Ammon's horn (tissue), 1 donor: ENCODE measurements at regions not wholly inside any gene's neighbourhood (a gene's known extent, or its start where the extent isn't known, plus 50 kb on each side); places are given as distances from the start of the nearest gene placed in this dataset.
"Not testable (repeated sequence)": the region's sequence is repeated elsewhere in the genome, so short reads cannot be mapped to it uniquely, and the experiment has no call there.

Experiments
- DNase-seq: peaks from one replicate; pipeline ENCODE4 v3.0.0-alpha.2; 2016; ENCODE audit warnings: low spot score

DNA sequence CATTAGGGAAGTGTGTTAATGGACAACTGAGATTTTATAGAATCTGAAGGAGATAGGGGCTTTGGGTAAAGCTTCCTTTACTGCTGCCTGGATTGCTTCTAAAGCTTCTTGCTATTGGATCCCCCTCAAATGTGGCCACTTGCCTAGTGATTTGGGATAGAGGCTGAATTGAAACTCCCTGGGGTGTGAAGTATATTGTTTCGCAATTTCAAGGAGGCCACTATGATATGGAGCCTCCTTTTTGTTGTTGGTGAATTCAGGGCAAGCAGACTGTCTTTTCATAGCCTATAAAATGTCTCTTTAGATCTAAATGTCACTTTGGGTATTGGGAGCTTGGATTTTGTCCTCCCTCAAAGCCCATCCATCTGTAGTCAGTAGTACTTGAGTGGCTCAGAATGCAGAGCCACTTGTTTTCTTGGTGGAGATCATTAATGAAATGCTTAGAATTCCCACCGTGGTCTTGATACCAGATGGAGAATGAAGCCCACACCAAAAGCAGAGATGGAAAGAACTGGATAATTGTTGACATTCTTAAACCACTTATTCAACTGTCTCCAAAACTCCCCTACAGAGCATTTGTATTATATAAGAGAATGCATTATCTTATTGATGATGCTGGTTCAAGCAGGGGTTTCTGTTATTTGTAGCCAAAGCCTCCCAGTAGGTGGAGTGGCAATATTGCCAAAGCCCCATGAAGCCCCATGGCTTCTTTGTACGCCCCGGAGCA, 144.3 kb upstream of the KCNE2 start:
- no peak for DNase-seq

DNA sequence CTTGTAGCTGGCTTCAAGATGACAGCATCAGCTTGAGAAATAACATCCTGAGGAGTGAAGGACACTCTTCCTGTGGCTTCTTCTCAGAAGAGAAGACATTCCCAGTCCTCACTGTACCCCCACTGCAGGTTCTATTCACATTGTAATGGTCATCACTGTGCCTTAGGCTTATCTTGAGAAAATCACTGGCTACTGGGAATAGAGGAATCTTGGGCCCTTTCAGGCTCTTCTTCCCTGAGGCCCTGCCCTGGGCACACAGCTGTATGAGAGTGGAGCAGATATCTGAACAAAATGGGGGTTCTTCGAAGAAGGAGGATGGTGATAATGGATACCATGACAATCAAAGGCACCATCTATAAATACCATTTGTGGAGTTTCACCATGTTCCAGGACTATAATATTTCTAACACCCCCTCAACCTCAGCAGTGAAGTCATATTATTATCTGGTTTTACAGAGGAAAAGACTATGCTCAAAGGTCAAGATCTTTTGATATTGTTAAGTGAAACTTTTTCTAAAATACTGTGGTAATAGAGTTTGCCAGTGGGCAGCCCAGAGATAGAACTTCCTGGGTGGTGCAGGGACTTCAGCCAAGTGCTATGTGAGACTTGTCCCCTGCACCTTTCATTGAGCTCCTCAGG, 143.1 kb upstream of the KCNE2 start:
- no peak for DNase-seq

DNA sequence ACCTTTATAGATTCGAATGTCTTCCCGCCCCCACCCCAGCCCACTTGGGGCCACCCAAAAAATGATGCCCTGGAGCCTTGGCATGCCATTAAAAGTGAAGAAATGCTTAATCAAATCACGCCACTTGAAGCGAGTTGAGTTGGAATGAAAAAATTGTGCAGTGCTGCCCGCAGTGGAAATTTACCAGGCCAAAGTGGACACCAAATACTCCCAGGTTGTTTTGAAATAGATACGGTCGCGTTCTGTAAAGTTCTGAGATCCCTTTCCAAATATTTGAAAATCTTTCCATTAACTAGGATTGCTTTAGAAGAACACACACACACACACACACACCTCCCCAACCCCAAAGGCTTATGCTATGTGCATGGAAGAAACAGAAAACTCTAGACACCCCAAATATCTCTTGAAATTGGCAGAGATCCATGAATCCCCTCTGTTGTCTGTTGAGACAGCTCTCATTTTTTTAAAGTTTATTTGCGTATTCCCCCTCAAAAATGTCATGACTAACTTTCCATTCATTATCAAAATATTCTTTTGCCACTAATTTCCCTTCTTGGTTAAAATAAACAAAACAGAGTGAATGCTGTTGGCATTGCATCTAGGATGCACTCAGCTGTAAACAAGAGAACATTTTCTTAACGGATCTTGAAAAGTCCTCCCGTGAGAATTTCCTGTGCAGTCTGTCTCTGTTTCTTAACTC, 142.3 kb upstream of the KCNE2 start:
- DNase-seq = no peak

DNA sequence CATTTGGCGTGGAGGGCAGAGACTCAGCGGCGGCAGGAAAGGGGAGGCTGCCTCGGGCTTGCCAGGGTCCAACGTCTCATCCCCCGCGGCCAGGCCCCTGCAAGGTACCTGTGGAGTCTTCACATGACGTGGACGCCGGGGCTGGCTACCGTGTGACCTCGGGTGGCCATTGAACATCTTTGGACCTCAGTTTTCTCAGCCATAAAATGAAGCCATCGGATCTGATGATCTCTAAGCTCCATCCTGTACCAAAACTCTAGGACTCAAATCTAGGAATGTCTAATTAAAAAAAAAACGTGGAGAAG, 141.8 kb upstream of the KCNE2 start:
- DNase-seq = no peak

DNA sequence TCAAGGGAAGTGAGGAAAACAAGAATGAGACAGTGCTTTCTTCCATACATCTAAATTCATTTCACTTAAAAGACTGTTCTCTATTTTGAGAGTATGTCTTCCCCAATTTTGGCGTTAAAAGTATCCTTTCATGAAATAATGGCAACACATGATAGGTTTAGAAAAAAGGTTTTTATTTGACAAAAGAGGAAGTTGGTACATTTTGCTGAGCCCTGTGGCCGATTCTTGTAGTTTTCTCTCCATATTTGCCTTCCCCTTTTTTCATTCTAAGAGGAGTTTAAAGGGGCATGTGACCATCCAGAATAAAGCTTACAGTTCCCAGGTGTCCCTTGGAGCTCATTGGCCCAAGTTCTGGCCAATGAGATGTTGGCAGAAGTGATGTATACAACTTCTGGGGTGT, 140.4 kb upstream of the KCNE2 start:
- DNase-seq = no peak

DNA sequence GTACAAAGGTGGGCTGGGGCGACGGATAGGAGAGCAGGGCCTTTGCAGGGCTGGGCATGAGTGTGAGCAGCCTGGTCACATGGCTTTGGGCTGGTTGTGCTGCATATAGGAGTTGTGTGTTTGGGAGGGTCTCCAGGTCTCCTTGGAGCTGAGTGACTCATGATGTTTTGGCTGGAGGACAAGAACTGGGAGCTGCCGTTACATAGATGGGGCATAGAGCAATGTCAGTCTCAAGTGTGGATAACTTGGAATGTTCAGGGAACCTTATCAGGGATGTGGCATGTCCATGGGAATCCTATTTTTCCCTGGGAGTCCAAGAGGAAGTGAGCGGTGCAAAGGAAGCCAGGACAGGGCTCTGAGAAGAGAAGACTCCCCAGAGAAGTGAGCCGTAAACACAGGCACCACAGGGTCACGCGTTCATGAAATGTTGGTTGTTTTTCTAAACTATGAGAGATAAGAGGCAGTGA, 136.4 kb upstream of the KCNE2 start:
- DNase-seq = no peak

DNA sequence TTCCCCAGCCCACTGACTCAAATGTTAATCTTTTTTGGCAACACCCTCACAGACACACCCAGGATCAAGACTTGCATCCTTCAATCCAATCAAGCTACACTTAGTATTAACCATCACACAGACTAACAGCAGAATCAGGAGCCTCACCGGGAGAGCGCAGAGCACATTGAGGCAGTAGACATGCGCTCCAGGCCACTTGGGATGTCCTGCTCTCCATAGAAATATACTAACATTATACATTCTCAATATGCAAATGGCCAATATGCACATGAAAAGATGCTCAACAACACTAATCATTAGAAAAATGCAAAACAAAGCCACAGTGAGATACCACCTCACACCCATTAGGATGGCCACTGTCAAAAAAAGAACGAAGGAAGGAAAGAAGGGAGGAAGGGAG, 135.0 kb upstream of the KCNE2 start:
- no peak for DNase-seq

DNA sequence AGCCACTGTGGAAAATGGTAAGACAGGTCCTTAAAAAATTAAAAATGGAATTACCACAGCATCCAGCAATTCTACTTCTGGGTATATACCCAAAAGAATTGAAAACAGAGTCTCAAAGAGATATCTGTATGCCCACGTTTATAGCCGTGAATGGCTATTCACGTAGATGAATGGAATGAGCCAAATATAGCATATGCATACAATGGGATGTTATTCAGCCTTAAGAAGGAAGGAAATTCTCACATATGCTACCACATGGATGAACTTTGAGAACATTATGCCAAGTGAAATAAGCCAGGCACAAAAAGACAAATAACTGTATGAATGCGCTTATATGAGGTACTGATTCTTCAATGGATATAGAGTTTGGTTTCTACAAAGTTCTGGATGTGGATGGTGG, 134.5 kb upstream of the KCNE2 start:
- no peak for DNase-seq

DNA sequence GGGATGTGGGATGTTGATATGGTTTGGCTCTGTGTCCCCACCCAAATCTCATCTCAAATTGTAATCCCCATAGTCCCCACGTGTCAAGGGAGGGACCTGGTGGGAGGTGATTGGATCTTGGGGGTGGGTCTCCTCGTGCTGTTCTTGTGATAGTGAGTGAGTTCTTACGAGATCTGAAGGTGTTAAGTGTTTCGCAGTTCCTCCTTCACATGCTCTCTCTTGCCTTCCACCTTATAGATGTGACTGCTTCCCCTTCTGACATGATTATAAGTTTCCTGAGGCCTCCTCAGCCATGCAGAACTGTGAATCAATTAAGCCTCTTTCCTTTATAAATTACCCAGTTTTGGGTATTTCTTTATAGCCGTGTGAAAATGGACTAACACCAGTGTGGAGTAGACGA, 130.1 kb upstream of the KCNE2 start:
- not testable (repeated sequence) for DNase-seq

DNA sequence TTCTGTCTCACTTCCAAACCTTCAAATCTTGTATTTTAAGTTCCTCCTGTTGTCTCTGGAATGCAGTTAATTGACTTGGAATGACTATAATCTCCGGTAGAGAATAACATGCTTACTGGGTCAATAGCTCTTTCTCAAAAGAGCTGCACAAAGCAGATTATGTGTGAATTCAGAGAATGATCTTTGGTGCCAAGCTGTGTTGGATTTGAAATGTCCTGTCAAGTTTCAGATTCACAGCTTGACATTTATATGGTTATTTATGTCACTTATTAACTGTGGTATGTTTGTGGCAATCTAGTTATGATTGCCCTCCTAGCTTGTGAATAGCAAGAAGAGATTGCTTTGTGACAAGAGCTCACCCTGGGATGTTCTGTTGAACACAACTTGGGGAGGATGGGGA, 128.3 kb upstream of the KCNE2 start:
- DNase-seq = no peak

DNA sequence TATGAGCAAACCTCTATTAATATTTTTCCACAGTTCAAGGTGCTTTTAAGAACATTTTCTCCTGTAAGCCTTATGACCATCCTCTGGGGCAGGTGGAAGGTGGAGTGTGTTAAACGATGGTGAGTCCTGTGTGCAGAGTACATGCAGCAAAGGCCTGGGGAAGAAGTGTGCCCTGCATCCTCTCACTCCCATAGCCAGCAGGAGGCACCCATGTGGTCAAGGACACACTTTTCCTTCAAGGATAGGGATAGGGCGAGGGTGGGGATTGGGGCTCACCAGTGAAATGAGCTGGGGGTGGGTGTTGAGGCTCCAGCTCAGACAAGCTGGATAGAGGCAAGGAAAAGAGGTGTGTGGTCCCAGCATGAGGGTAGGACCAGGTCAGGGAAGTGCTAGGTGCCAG, 120.8 kb upstream of the KCNE2 start:
- no peak for DNase-seq

DNA sequence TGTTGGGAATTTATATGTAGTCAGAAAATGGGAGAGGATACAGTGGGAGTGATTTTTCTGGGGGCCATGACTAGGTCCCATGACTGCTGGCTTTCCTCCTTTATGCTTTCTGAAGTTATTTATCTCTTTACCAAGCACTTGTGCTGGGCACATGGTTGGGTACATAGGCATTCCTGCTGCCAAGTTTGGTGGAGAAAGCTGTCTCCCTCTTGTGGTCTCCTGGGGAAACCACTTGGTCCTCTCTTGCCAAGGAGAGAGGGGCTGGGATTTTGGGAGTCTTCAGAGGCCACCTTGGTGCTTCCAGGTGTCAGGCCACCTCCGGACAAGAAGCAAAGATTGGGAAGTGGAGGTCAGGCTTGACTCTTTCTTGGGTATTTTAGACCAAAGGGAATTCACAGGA, 120.2 kb upstream of the KCNE2 start:
- no peak for DNase-seq

DNA sequence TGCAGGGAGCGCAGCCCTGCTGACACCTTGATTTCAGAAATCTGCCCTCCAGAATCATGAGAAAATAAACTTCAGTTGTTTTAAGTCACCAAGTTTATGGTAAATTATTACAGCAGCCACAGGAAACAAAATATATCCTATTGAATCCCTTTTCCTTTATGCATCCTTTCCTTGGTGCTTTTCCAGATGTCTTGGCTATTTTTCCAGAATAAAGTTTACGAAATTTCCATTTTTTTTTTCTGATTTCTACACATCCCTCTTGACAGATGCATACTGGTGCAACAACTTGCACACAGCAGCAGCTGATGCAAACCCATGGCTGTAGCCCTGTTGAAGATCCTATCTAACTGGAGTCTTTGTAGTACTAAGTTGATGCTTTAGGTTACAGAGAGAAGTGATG, 111.1 kb upstream of the KCNE2 start:
- DNase-seq = no peak

DNA sequence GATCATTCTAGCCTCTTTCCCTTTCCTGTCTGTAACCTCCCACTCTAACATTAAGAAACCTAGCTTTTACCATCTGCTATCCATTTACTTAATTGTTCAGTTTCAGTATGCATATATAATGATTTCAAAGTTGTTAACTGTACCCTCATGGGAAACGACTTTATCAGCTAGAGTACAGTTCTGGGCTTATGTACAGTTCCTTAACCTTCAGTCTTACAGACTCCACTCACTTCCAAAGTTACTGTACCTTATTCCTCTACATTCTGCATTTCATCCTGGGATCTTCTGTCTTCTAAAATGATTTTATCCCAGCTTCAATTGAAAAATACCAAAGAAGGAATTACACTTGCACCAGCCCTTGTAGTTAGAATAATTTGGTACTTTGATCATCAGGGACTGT, 108.7 kb upstream of the KCNE2 start:
- no peak for DNase-seq

DNA sequence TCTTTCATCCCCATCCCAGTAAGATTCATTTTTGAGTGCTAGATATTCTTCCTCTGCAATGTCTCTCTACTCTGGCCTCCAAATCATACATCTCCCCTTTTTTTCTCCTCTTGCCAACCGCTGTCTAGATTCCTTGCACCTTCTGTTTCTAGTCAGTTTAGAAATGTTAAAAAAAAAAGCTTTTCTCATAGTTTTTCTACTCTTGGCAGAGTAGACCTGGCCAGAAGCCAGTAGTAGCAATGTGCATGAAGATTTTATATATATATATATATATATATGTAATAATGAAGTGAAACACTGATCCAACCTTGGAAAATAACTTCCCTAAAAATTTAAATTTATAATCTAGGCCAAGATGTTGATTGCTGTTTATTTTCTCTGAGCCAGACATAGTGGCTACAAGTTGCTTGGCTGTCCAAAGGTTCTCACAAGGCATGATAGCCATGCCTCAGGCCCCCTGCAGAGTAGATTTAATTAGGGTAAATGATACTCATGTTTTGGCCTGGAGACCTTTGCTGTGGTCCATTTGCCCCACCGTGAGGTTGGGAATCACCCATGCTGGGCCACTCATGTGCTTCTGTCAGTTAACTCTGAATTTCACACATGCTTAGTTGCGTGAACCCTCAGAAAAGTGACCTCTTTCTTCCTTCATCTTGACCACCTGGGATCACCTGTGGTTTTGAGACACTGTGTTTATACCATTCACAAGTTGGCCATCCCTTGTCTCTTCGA, 103.4 kb upstream of the KCNE2 start:
- no peak for DNase-seq

DNA sequence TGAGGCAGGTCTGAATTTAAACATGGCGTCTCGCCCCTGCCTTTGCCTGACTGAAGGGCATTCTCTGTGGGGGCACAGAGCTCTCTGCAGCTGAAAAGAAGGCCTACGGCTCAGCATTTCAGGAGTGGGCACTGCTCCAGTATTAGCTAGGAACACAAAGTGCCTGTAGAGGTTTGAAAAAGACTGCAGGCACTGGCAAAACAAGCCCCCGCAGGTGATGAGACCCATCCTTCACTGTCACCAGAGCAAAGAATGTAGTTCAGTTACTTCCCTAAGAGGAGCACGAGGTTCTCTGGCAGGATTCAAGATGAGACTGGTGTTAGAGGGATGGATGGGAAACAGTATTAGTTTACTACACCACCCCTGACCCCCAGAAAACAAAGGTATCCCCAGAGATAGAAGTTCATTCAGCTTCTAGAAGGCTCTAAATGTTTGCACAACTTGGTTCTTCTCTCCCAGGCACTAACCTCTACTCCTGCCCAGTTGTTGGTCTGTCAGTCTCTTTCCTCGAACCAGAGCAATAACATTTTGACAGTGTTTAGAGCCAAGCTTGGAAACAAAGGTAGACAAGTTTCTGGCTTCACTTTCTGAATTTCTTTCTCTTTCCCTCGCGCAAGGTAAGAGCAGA, 101.9 kb upstream of the KCNE2 start:
- DNase-seq = no peak

DNA sequence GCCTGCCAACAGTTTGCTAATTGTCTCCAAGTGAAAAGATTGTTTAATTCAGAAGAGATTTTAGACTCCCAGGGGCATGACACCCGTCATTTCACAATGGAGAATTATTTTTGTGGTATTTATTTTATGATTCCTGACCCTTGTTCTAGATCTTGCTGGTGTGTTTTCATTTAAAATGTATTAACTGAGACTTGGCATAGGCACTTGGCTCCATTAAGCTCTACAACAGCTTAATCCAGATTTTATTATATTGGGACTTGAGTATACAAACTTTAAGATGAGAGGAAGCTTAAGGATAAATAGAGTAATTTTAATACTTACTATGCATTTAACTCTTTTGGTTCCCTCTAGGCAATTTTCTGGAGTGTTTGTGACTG, 101.3 kb upstream of the KCNE2 start:
- no peak for DNase-seq

DNA sequence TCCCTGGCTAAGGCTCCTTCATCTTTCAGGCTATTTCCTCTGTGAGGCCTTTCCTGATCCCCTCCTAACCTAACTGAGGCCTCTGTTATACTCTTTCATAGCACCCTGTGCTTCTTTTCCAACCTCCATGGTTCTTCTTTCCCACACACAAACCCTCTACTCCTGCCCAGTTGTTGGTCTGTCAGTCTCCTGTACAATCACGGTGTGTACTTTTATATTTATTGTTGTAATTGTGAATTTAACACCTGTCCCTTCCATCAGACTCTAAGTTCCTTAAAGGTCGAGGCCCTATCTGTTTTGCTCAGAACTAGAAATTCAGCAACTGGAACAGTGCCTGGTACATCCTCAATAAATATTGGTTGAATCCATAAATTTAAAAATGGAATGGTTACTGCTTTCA, 100.2 kb upstream of the KCNE2 start:
- DNase-seq = no peak

DNA sequence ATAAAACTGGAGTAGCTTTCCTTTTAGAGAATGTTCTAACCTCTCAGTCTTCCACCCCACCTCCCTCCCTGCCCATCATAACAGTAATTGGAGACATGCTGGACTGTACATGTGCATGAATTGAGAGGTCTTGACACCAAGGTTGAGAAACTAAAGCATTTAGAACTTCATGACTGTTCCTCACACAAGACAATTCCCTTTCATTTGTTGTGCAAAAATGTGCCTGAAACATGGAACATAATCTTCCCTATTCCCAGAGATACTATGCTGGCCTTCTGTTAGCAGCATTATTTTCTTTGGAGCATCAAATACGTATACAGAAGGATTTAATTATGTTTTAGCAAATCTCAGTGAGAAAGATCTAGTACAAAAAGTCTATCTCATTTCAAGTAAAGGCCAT, 97.5 kb upstream of the KCNE2 start:
- no peak for DNase-seq

DNA sequence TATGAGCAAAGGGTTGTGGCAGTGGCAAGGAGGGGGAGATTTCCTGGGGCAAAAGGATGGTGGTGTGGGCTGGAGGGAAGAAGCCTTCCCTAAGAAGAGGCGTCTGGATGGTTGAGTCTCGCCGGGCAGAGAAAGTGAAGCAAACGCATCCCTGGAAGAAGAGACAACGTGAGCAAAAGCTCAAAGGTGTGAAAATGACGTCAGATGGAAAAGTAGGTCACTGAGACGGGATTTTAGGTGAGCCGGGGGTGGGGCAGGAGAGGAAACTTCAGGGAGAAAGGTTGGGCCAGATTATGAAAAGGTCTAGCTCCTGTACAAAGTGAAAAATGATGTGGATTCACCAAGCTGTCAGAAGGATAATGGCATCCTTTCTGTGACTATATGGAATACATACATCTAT, 95.3 kb upstream of the KCNE2 start:
- no peak for DNase-seq

DNA sequence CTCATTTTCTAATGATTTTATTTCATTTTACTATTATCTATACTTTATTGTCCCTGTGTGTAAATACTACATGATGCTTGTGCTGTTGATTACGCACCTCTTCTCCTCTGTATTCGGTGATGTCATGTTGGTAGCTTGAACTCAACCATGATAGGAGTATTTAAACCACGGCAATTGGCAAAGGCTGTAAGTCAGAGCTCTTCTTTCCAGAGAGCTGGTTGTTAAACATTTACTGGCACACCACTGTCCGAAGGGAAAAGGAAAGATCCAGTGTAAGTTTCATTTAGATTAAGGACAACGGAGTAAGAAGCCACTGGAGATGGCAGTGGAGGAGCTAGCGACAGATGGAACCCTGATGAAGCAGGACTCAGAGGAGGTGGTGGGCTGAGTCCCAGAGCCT, 93.4 kb upstream of the KCNE2 start:
- DNase-seq = no peak

DNA sequence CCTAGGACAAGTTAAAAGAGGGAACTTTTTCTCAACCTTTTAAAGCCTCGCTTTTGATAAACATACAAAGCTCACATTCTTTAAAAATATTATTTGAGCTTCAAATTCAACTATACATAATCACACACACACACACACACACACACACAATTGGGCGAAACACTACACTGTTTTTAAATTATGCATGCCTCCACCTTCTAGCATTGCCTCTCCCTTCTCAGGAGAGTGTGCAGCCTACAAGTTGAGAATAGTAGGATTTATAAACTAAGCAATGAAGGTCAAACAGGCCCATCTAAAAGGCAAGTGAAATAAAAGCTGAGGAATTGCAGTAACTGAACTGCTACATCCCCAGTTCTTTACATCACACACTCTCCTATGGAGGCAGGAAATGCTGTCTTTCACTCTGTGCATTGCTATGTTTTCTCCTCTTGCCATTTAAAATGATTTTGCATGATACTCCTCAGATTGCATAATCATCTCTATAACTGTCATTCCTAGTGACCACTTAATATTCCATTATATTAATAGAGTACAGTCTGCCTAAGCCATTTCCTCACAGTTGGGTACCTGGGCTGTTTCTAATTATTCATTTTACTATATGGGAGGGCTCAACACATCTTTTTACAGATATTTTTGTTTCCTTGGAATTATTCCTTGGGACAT, 92.5 kb upstream of the KCNE2 start:
- DNase-seq = no peak
